ENCODE measurements at regions not wholly inside any gene's neighbourhood (a gene's known extent, or its start where the extent isn't known, plus 50 kb on each side); places are given as distances from the start of the nearest gene placed in this dataset.
"Not testable (repeated sequence)": the region's sequence is repeated elsewhere in the genome, so short reads cannot be mapped to it uniquely, and the experiment has no call there.

DNA sequence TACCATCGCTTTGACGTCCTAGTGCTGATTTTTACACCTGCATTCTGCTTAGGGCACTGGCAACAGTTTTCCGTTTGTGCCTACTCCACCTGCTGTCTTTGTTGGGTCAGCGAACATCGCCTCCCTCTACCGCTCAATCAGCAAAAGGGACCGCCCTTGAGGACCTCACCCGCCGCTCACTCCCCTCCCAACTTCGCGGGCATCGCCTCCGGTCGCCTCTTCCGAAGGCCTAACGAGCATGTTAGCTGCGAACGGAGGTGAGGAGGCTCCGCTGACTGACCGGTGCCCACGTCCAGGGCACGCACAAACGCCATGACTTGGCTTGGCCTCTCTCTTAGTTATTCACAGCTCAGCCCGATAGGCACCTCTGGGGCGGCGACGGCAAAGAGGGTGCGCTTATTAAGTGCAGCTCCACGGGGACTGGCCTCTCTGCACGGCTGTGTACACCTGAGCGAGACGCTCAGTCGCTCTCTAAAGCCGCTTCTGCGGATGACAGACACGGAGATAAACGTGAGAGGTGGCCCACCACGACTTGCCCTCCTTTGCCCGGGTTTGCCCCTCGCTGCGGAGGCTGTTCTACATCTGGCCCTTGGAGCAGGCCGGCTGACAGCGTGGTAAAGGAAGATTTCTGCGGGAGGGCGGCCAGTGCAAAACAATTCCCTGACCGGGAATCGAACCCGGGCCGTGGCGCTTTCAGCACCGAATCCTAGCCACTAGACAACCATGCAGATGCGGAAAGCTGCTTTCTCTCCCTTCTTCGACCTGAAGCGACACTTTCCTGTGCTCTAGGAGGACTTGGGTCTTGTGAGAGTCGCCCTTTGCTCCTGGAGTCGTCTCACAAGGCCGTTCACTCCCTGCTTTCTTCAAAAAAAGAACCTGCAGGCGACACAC is 81.6 kb upstream of the FCGR1A start:
- not testable (repeated sequence) for DNase-seq

DNA sequence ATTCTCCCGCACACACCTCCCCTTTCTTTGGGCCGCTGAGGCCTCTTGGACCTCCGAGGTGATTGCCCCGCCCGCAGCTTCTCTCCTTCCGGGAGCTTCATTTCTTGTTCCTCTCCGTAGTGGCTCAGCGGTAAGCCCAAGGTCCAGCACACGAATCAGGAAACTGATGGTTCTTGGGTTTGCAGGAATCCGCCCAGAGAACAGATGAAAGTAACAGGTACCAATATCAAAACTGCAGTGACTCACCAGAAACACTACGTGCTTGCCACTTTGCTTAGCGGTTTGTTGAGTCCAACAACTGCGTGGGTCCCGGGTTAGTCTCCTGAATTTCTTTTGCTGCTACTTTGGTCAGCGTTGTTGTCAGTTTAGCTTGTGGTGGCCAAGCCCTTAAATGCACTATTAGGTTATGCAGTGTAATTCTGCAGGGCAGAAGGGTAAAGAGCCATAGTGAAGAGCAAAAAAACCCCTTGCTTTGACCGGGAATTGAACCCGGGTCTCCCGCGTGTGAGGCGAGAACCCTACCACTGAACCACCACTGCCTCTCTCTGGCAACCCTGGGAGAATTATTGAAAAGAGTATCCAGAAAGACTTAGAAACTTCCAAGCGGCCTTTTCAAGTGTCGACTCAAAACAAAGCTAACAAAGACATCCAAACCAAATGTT is 74.2 kb upstream of the FCGR1A start:
- DNase-seq, result peak; percentile 82

DNA sequence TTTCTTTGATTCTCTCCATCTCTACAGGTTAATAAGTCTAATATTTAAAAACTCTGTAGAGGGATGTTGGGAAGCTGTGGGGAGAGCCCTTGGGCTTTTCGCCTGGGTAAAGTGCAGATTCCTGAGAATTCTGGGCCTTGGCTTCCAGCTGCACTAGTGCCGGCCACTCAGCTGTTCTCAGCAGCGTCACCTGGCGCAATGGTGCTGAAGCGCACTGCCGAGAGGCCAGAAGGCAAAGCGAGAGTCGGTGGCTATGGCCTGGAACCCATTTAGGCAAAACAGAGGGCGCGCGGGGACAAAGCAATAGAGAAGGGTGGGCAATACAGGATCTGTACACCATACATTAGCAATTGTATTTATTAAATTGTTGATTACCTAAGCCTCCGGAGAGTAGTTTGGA is 70.8 kb upstream of the FCGR1A start:
- DNase-seq, result not testable (repeated sequence)

DNA sequence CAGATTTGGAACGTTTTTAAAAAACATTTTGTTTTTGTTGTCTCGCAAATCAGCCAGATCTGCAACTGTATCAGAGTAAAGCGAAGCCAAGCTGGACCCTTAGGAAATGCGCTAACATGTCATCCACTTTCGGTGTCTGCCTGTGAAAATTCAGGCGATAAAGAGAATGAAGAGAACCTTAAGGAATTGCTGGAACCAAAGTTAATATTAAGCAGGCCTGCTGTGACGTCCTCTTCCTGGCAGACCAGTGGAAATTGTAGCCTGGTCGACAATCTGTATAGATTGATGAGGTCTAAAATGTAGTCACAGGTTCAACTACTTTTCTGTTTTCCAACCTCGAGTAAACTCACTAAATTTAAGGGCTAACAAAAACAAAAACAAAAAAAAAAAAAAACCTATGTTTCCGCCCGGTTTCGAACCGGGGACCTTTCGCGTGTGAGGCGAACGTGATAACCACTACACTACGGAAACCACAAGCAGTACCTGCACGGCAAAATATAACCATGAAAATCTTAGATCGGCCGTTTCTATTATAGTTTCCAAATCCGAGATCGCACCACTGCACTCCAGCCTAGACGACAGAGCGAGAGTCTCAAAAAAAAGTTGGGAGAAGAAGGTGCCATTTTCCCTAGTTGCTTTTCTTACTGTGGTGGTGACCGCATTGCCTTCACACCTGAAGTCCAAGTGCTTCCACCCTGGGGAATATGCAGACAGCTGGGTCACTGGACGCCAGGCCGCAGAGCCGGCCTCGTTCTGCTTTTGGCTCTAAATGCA is 70.2 kb upstream of the FCGR1A start:
- peak; percentile 79 for DNase-seq

DNA sequence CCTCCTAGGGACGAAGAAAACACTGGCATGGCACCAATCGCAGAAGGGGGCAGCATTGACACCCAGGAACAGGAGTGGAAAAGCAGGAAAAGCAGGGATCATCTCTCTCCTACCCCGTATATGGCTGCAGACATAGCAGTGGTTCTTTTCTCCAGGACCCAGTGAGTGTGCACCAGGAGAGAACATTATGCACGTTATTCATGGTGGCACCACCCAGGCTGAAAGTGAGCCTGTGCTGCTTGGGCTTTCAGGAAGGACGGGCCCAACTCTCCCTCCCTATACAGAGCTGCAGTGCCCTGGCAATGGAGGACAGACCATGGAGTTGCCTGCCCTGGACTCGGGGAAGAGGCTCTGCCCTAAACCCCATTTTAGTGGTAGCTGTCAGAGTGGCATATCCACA is 69.0 kb upstream of the FCGR1A start:
- DNase-seq, result not testable (repeated sequence)

DNA sequence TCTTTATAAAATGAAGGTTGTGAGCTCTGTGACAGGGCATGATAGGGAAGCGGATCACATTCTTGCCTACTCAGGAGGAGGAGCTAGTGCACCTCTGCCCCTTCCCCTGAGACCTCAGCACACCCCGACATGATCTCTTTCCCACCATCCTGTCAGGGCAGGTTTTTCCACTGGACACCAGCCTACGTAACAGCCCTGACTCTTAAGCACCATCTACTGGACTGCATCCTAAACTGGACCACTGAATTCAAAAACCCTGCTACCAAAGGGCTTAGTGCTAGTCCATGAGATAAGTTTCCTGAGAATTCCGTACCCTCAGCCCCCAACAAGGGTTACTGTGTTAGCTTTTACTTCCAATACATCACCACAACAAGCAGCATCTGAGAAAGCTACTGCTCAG is 68.5 kb upstream of the FCGR1A start:
- DNase-seq, result not testable (repeated sequence)

DNA sequence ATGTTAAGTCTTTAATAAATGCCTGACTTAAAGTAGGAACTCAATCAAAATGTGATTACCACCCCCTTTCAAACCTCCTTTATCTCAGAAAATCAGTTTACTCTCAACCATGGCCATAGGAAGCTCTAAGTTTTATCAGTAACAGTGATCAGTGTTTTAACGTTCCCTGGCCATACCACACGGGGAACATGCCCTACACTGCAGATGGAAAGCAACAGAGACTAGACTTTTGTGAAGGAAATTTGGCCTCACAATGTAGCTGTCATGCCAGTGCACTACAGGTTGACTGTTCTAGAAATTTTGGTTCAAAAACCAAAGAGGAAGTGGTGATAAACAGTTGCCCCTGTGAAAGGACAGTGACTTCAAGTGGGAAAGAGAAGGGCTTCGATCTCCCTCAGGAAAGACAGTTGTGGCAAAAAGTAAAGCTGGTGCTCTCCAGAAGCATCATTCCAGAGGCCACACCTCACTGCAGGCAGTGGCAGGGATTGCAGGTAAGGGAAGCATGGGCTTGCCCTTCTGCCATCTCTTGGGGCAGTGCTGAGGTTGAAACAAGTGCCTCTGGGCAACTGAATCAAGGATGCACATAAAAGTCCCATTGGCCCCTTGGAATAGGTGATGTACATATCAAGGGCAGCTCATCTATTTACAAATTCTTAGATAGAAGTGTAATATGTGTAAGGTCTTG is 57.7 kb upstream of the FCGR1A start:
- DNase-seq, result not testable (repeated sequence)

DNA sequence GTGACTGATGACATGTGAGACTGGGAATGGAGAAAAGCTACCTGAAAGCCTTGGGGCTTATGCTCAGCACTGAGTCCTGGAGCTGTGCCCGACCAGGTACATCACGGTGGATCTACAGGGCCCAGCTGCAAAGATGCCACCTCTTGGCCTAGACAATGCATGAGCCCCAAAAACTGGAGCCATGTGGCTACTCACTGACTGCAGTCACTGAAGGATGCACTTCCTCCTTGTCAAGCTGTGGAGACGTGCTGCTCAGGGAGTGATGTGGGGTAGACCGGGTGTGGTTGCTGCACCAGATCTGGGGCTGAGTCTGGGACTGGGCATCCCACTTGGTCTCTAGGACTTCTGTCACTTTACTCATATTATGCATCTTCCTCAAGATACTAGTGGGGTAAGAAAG is 55.8 kb upstream of the FCGR1A start:
- DNase-seq, result not testable (repeated sequence)

DNA sequence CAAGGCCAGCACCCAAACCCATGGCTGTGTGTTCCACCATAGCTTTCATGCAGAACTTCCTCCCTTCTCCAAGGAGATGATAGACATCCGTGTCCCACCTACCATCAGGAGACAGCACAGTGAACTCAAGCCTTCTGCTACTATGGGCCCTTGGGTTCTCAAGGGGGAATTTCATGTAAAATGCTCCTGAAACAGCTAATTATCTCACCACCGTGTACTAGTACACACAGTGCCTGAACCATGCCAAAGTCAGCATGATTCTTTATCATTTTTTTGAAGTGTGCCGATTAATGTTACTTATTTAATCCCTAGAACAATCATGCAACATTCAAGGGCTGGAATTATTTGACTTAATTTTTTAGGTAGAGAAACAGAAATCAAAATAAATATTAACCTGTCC is 53.9 kb upstream of the FCGR1A start:
- not testable (repeated sequence) for DNase-seq

Data from DMS53 (cell line).